ENCODE measurements at regions not wholly inside any gene's neighbourhood (a gene's known extent, or its start where the extent isn't known, plus 50 kb on each side); places are given as distances from the start of the nearest gene placed in this dataset.

- 56 to 58% methylated on average over 2 of the region's 2 CpGs for WGBS, 2 donors
- Histone ChIP-seq H3K9me3 (no peaks in the 10 kb centered on the region), H3K27me3 (no peaks in the 10 kb centered on the region), H3K36me3 (replicated peaks in 1 of 2; ENCODE audit: insufficient read depth in 1 of 2, low read depth in 2 of 2) (no peaks in the 10 kb centered on the region), H3K4me3 (no peak overlapping the region), H3K4me1 (no peaks in the 10 kb centered on the region), H3K27ac (no peak overlapping the region)
- DNase-seq, result no peak
- no peak for ATAC-seq
- TF ChIP-seq POLR2A (IDR thresholded peaks at IDR 0.05) (no peak), CTCF (IDR thresholded peaks at IDR 0.05) (no peak)
- intact Hi-C loops (cut with DNase I), result no loop called here
Observed at GRCh38 chr5:158270996-158271554, 412.1 kb upstream of the CLINT1 start.

- H3K4me1 ChIP-seq, result no peaks in the 10 kb centered on the region
- TF ChIP-seq CTCF (IDR thresholded peaks at IDR 0.05) (no peak), POLR2A (IDR thresholded peaks at IDR 0.05) (no peak)
- ATAC-seq (no peak), DNase-seq (no peak)
- no peak overlapping the region for H3K4me3 ChIP-seq
- intact Hi-C loops (cut with DNase I), result no loop called here
- H3K27me3 ChIP-seq, result no peaks in the 10 kb centered on the region
- H3K36me3 ChIP-seq (replicated peaks in 1 of 2; ENCODE audit: insufficient read depth in 1 of 2, low read depth in 2 of 2), result no peaks in the 10 kb centered on the region
- H3K9me3 ChIP-seq, result no peaks in the 10 kb centered on the region
- WGBS, 2 donors, result 82 to 90% methylated on average over 8 of the region's 8 CpGs
- H3K27ac ChIP-seq, result no peak overlapping the region
Observed at GRCh38 chr5:158268286-158268685, 409.3 kb upstream of the CLINT1 start.

- intact Hi-C loops (cut with DNase I), result no loop called here
- Histone ChIP-seq H3K27ac (no peak overlapping the region), H3K4me3 (no peak overlapping the region), H3K4me1 (no peaks in the 10 kb centered on the region), H3K9me3 (no peaks in the 10 kb centered on the region), H3K36me3 (replicated peaks in 1 of 2; ENCODE audit: insufficient read depth in 1 of 2, low read depth in 2 of 2) (no peaks in the 10 kb centered on the region), H3K27me3 (no peaks in the 10 kb centered on the region)
- 73 to 84% methylated on average over 2 of the region's 2 CpGs for WGBS, 2 donors
- DNase-seq (no peak), ATAC-seq (no peak)
- TF ChIP-seq CTCF (IDR thresholded peaks at IDR 0.05), result no peak
- TF ChIP-seq POLR2A (IDR thresholded peaks at IDR 0.05), result no peak
Observed at GRCh38 chr5:158267228-158267627, 408.3 kb upstream of the CLINT1 start.

- 79 to 85% methylated on average over 4 of the region's 4 CpGs for WGBS, 2 donors
- ATAC-seq (no peak), DNase-seq (no peak)
Observed at GRCh38 chr5:158265931-158266700, 407.2 kb upstream of the CLINT1 start.

More at GRCh38 chr5:158265931-158266700, 407.2 kb upstream of the CLINT1 start:
- H3K4me3 ChIP-seq, result no peak overlapping the region
- no peak for TF ChIP-seq CTCF (IDR thresholded peaks at IDR 0.05)
- no peak for TF ChIP-seq POLR2A (IDR thresholded peaks at IDR 0.05)
- no peaks in the 10 kb centered on the region for H3K9me3 ChIP-seq
- intact Hi-C loops (cut with DNase I), result no loop called here
- H3K4me1 ChIP-seq, result no peaks in the 10 kb centered on the region
- no peaks in the 10 kb centered on the region for H3K36me3 ChIP-seq (replicated peaks in 1 of 2; ENCODE audit: insufficient read depth in 1 of 2, low read depth in 2 of 2)
- no peak overlapping the region for H3K27ac ChIP-seq
- no peaks in the 10 kb centered on the region for H3K27me3 ChIP-seq
